OCI-LY3 (cell line): ENCODE measurements at regions not wholly inside any gene's neighbourhood (a gene's known extent, or its start where the extent isn't known, plus 50 kb on each side); places are given as distances from the start of the nearest gene placed in this dataset.

Source experiments
- CTCF ChIP-seq: fragments of 200-600, 300-600 bp; sonication (generic); IDR thresholded peaks from 2 replicates; pipeline ENCODE4 v1.5.1; 2014; ENCODE audit warnings: antibody characterized with exemption, low read length, low read depth
- EZH2phosphoT487 ChIP-seq: fragments of 200-600 bp; shearing (Covaris generic); IDR thresholded peaks from 2 replicates; pipeline ENCODE4 v1.6.1; 2018; ENCODE audit warnings: antibody characterized with exemption, mixed run types, low read depth

DNA sequence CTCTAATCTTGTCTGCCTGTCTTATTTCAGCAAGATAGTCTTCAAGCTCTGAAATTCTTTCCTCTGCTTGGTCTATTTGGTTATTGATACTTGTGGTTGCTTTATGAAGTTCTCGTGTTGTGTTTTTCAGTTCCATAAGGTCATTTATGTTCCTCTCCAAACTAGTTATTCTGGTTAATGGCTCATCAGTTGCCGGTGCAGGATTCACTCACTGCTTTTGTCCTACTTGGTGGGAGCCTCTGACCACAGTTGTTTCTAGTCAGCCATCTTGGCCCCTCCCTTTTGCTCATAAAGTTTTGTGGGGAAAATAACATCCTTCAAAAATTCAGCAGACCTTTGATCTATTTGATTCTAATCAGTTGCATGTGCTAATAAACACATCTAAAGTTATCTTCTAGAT, 158.6 kb upstream of the PARD3B start:
- TF ChIP-seq CTCF (no peak), EZH2phosphoT487 (no peak)
